ENCODE measurements at regions not wholly inside any gene's neighbourhood (a gene's known extent, or its start where the extent isn't known, plus 50 kb on each side); places are given as distances from the start of the nearest gene placed in this dataset.

GRCh38 chr2:239788576-239789098 is 236.5 kb downstream of the NDUFA10 start:
- peaks cover 12% of the 10 kb centered on the region for H3K36me3 Mint-ChIP-seq (ENCODE audit: unreplicated experiment)
- H3K27ac Mint-ChIP-seq (ENCODE audit: unreplicated experiment), result no peak overlapping the region
- H3K9me3 Mint-ChIP-seq (ENCODE audit: unreplicated experiment), result peaks cover 8% of the 10 kb centered on the region
- H3K4me1 Mint-ChIP-seq (ENCODE audit: low read depth, unreplicated experiment), result peaks cover 12% of the 10 kb centered on the region
- no peaks in the 10 kb centered on the region for H3K27me3 Mint-ChIP-seq (ENCODE audit: unreplicated experiment)
- no peak for DNase-seq
- TF ChIP-seq CTCF (IDR thresholded peaks at IDR 0.05; ENCODE audit: partially characterized antibody, unreplicated experiment), result no peak
- no peak overlapping the region for H3K4me3 Mint-ChIP-seq (ENCODE audit: unreplicated experiment)

- no peak for TF ChIP-seq CTCF (IDR thresholded peaks at IDR 0.05; ENCODE audit: partially characterized antibody, unreplicated experiment)
- Mint-ChIP-seq H3K4me1 (ENCODE audit: low read depth, unreplicated experiment) (peaks cover 12% of the 10 kb centered on the region), H3K4me3 (ENCODE audit: unreplicated experiment) (no peak overlapping the region), H3K9me3 (ENCODE audit: unreplicated experiment) (peaks cover 8% of the 10 kb centered on the region), H3K27ac (ENCODE audit: unreplicated experiment) (no peak overlapping the region), H3K36me3 (ENCODE audit: unreplicated experiment) (peaks cover 16% of the 10 kb centered on the region), H3K27me3 (ENCODE audit: unreplicated experiment) (no peaks in the 10 kb centered on the region)
- DNase-seq, result no peak
These were observed 237.5 kb downstream of the NDUFA10 start for GRCh38 chr2:239787538-239788050.

GRCh38 chr2:239786791-239787190 is 238.4 kb downstream of the NDUFA10 start:
- Mint-ChIP-seq H3K9me3 (ENCODE audit: unreplicated experiment) (peaks cover 8% of the 10 kb centered on the region), H3K27me3 (ENCODE audit: unreplicated experiment) (no peaks in the 10 kb centered on the region), H3K36me3 (ENCODE audit: unreplicated experiment) (peaks cover 16% of the 10 kb centered on the region), H3K4me3 (ENCODE audit: unreplicated experiment) (no peak overlapping the region), H3K27ac (ENCODE audit: unreplicated experiment) (no peak overlapping the region), H3K4me1 (ENCODE audit: low read depth, unreplicated experiment) (peaks cover 8% of the 10 kb centered on the region)
- no peak for DNase-seq
- TF ChIP-seq CTCF (IDR thresholded peaks at IDR 0.05; ENCODE audit: partially characterized antibody, unreplicated experiment), result no peak

- Mint-ChIP-seq H3K36me3 (ENCODE audit: unreplicated experiment) (peaks cover 16% of the 10 kb centered on the region), H3K4me3 (ENCODE audit: unreplicated experiment) (no peak overlapping the region), H3K27me3 (ENCODE audit: unreplicated experiment) (peaks cover 7% of the 10 kb centered on the region), H3K4me1 (ENCODE audit: low read depth, unreplicated experiment) (no peaks in the 10 kb centered on the region), H3K27ac (ENCODE audit: unreplicated experiment) (no peak overlapping the region), H3K9me3 (ENCODE audit: unreplicated experiment) (peaks cover 12% of the 10 kb centered on the region)
- TF ChIP-seq CTCF (IDR thresholded peaks at IDR 0.05; ENCODE audit: partially characterized antibody, unreplicated experiment), result no peak
- DNase-seq, result no peak
These were observed 243.7 kb downstream of the NDUFA10 start for GRCh38 chr2:239781454-239781853.

- Mint-ChIP-seq H3K36me3 (ENCODE audit: unreplicated experiment) (peaks cover 11% of the 10 kb centered on the region), H3K9me3 (ENCODE audit: unreplicated experiment) (peaks cover 8% of the 10 kb centered on the region), H3K27ac (ENCODE audit: unreplicated experiment) (no peak overlapping the region), H3K27me3 (ENCODE audit: unreplicated experiment) (peaks cover 7% of the 10 kb centered on the region), H3K4me3 (ENCODE audit: unreplicated experiment) (no peak overlapping the region), H3K4me1 (ENCODE audit: low read depth, unreplicated experiment) (no peaks in the 10 kb centered on the region)
- no peak for TF ChIP-seq CTCF (IDR thresholded peaks at IDR 0.05; ENCODE audit: partially characterized antibody, unreplicated experiment)
- no peak for DNase-seq
These were observed 244.7 kb downstream of the NDUFA10 start for GRCh38 chr2:239780236-239780994.
